ENCODE measurements at regions not wholly inside any gene's neighbourhood (a gene's known extent, or its start where the extent isn't known, plus 50 kb on each side); places are given as distances from the start of the nearest gene placed in this dataset.
A peak's percentile ranks its signal among the peaks of the same experiment; 100 is the strongest.
"Not testable (repeated sequence)": the region's sequence is repeated elsewhere in the genome, so short reads cannot be mapped to it uniquely, and the experiment has no call there.

- FAIRE-seq = no peak
These were observed 50.8 kb upstream of the BEND6 start for GRCh38 chr6:56904068-56904467.

DNA sequence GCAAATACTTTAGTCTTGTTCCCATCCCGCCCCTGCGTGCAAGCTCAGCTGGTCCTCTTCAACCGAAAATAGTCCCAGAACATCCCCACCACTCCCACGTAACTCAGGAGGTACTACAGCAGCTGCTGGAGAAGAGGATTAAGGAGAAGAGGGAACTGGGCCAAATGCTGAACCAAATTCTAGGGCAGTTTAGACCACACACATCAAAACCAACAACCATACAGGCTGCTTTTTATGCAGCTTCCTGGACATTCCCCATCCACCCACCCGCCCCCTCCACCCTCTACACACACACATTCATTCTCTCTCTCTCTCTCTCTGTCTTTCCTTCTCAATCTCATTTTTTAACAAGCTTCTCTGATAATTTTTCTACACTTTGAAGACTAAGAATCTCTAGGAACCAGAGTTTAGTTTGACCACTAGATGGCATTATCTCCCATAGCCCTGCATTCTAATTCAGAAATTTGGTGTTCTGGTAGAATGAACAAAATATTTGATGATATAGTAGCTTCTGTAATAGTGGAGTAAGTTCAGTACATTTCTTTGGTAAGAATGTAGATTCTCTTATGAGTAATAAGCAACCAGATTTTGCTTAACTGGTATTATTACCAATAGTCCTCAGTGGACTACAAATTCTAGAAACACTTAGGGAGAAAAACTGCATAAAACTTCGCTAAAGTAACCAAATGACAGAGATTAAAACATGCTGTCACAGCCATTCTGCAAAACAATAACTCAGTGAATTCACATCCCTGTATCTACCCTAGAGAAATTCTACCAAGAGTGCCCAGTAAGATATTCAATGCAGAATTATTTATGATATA lies 52.1 kb upstream of the BEND6 start:
- FAIRE-seq = peak; percentile 95

GRCh38 chr6:56900784-56901183 lies 54.1 kb upstream of the BEND6 start:
- no peak for FAIRE-seq

DNA sequence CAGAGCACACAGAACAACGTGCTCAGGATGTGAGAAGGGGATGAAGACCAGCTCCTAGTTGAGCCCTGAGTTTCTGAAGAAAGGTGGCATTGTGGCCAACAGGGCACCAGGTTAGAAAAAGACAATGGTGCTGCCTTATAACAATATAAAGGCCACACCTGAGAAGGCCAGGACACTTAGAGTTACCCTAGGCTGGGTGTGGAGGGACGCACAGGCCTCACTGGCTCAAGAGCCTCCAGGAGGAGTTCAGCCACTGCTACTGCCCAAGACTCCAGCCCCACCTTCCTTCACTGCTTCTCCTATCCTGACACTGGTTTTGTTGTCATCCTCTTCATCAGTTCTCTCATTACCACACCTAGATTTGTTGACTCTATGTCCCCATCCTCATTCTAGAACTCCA lies 55.2 kb upstream of the BEND6 start:
- FAIRE-seq = no peak

- FAIRE-seq = no peak
These were observed 55.6 kb upstream of the BEND6 start for GRCh38 chr6:56899311-56899710.

- FAIRE-seq = no peak
These were observed 56.9 kb upstream of the BEND6 start for GRCh38 chr6:56897789-56898529.

- FAIRE-seq = no peak
These were observed 63.2 kb upstream of the BEND6 start for GRCh38 chr6:56891754-56892153.

GRCh38 chr6:56890683-56891429 lies 64.1 kb upstream of the BEND6 start:
- no peak for FAIRE-seq

DNA sequence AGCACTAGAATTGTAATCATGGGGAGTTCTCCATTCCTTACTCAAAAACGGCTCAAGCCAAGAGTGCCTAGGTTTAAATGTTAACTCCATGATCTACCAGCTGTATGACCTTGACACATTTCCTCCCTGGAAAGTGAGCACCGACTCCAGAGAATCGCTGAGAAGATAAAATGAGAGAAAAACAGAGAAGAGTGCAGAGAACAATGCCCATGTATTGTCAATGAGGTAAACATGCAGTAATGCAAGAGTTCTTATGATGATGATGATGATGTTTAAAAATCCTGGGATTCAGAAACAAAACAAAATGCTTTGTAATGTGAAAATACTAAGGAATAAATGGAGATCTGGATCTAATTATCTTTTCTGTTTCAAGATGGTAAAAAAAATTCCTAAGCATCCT lies 64.8 kb upstream of the BEND6 start:
- no peak for FAIRE-seq

DNA sequence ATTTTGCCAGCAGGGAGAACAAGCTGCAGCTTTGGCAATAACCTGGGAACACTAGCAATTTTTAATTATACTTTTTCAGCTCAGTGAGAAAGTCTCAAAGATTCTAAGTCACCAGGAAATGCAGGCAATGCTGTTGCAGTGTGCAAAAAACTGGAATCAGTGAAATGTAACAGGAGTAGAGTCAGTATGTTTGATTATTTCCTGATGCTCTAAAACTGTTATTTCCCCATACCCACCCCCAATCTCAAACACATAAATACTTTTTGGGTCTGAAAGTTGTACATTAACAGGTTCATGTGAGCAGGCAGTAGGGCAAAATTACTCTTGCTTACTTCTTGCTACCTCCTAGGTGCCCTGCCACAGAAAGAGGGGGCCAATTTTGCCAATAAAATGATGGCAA lies 65.4 kb upstream of the BEND6 start:
- no peak for FAIRE-seq

- FAIRE-seq = no peak
These were observed 66.2 kb upstream of the BEND6 start for GRCh38 chr6:56888687-56889086.

DNA sequence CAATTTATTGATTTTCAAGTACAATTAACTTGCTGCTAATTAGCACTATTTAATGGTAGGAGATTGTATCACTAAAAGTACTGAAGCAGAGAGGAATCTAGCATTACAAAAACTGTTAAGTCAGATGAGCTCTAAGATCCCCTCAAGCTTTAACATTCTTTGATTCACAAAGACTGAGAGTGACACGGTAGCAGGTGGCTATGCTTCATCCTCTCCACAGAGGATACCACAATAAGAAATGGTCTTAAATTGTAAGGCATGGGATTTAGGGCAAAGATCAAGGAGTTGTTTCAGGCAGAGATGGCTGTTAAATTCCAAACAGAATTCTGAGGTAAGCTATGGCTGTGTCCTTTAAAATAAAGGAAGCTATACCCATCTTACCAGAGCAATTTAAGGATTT lies 67.8 kb upstream of the BEND6 start:
- FAIRE-seq = no peak

DNA sequence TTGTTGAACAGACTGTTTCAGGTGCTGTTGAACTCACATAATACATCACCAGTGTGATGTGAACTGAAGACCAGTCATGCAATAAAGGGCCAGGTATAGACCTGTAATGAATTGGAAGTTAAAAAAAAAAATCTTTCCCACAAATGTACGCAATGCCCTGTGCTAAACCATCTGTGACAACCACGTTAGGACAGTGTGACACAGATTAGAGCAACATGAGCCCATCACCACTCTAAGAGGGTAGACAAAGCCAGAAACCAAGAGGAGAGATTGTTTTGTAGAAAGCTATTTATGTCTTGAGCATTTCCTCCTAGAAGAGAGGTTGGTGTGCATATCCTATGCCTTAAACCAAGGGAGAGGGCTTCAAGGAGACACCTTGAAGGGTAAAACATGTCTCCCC lies 77.0 kb upstream of the BEND6 start:
- no peak for FAIRE-seq

DNA sequence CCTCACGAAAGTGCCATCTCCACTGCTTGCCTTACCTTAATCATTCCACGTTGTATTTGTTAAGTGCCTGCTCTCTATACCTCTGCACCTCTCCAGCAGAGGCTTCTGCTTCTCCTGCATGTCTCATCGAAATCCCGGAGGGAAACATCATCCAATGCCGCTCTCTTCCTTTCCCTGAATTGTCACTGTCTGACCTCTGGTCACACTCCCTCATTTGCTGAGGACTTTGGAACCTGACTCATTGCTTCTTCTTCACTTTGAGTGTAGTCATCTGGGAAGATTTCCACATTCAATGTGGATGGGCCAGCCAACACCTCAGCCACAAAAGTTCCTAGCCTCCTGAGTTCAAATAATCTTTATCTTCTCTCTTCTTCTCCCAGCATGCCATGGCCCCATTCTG lies 78.9 kb upstream of the BEND6 start:
- no peak for FAIRE-seq

DNA sequence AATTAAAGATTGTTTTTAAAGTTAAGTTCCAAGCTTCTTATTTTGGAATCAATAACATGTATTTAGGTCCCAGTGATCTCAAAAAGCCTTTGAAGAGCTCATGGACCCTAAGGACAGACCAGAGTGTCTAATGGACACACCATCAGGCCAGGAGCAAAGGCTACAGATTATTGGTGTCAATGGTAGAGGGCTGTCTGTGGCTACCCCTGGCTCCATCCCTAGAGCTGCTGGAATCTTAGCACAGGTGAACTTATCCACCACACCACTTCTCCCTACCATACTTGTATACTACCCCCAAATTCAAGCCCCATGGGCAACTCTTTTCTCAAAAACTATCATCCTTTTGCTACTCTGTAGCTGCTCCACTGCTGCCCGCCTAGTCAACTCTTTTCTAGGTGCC lies 79.4 kb upstream of the BEND6 start:
- FAIRE-seq = no peak

DNA sequence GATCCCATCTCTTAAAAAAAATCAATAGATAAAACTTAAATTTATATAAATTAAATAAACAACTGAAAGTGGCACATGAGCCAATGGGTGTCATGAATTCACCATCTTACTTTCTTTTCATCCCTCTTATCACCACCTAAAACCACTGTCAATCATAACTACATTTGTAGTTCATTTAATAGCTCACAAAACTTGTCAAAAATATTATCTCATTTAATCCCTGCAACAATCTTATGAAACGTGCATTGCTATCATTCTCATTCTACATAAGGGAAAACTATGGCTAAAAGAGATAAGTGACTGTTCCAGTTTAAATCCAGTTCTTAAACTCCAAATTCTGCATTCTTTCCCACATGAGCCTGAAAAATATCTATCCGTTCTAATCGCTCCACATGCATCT lies 80.6 kb upstream of the BEND6 start:
- FAIRE-seq = no peak

GRCh38 chr6:56870053-56870452 lies 84.9 kb upstream of the BEND6 start:
- not testable (repeated sequence) for FAIRE-seq

DNA sequence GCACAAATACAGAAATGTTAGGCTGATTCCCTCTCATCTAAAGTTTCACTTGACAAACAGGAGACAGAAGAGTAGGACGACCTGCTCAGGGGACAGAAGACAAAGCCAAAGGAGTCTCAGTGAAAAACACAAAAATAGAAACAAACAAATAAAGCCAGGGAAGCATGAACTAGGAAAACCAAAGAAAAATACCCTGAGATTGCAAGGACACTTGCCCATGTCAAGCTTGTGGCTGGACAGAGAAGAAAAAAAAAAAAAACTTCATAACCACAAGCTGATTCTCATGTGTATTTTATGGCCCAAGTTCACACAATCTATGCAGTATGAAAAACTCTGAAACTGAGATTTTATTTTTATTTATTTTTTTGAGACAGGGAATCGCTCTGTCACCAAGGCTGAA lies 85.6 kb upstream of the BEND6 start:
- no peak for FAIRE-seq

DNA sequence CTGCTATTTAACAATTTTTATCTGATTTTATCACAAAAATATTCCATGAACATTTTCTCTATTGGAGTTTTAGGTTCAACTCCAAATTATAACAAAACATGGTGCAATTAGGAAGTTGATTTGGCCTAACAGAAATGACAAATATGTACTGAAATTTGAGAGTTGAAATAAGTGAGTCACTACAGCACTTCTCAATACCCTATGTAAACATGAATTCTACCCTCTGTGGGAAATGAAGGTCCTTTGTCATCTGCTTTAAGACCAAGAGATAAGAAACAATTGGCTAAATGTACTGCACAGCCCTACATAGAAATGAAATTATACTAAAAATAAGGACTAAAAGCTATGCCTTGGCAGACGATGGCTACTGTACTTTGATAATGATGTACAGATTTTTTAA lies 86.2 kb upstream of the BEND6 start:
- no peak for FAIRE-seq

- no peak for FAIRE-seq
These were observed 87.9 kb upstream of the BEND6 start for GRCh38 chr6:56866917-56867522.

DNA sequence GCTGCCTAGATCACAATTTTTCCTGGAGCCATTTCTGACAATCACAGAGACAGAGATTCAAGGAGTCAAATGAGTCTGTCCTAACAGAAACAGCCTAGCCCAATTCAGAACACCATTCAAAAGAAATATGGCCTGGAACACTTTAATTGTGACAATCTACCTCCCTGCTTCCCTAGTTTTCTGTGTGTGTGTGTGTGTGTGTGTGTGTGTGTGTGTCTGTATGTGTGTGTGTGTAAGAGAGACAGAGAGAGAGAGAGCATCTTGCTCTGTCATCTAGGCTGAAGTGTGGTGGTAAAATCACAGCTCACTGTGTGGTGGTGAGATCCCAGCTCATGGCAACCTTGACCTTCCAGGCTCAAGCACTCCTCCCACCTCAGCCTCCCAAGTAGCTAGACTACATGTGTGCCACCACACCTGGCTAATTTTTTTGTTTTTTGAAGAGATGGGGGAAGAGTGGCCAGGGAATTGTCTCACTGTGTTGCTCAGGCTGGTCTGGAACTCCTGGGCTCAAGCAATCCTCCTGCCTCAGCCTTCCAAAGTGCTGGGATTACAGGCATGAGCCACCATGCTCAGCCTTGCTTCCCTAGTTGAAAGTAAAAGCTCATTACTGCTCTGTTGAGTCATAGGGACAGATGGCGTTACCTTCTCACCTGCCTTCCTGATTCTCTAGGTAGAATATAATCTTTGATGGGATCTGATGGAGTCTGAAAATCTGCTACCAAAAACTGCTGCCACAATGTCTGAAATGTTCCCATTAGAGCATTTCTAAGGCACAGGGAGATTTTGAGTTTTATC lies 89.6 kb upstream of the BEND6 start:
- FAIRE-seq = no peak

DNA sequence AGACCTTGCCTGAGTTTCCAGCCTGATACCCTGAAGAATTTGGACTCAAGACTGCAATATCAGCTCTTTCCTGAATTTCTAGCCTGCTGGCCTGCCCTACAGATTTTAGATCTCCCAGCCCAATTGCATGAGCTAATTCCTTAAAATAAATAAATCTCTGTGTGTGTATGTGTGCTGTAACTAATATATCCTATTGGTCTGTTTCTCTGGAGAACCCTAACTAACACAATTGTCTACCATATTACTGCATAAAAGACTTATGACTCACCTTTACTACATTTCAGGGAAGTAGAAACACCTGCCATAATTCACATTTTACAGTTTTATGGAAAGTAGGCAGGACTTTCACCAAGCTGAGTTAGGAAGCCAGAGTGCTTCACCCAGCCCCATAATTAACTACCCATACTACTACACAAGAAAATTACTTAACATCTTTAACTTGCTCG lies 90.7 kb upstream of the BEND6 start:
- no peak for FAIRE-seq

Data from A204.1 (cell line).